Type B pancreatic cell (in vitro differentiated cells): ENCODE measurements at regions not wholly inside any gene's neighbourhood (a gene's known extent, or its start where the extent isn't known, plus 50 kb on each side); places are given as distances from the start of the nearest gene placed in this dataset.
A peak's percentile ranks its signal among the peaks of the same experiment; 100 is the strongest.

ENCODE experiments used
- DNase-seq: peaks from one replicate; pipeline ENCODE4 v3.0.0; 2021; ENCODE audit warnings: mixed read lengths; ENCODE audit not compliant: unreplicated experiment; ENCODE audit errors: extremely low spot score
- H3K27ac Mint-ChIP-seq: 2 replicates; pipeline ENCODE4 v1.8.0; 2021; ENCODE audit warnings: mild to moderate bottlenecking, mixed read lengths
- H3K27me3 Mint-ChIP-seq: 2 replicates; pipeline ENCODE4 v1.8.0; 2021; ENCODE audit warnings: mixed read lengths
- H3K36me3 Mint-ChIP-seq: 2 replicates; pipeline ENCODE4 v1.8.0; 2021; ENCODE audit warnings: mixed read lengths
- H3K4me1 Mint-ChIP-seq: one replicate; pipeline ENCODE4 v1.8.0; 2021; ENCODE audit warnings: mixed read lengths; ENCODE audit not compliant: unreplicated experiment
- H3K4me3 Mint-ChIP-seq: 2 replicates; pipeline ENCODE4 v1.8.0; 2021; ENCODE audit warnings: mild to moderate bottlenecking, mixed read lengths
- H3K9me3 Mint-ChIP-seq: 2 replicates; pipeline ENCODE4 v1.8.0; 2021; ENCODE audit warnings: mixed read lengths
- TF ChIP-seq, protein P1 (sequence below): fragments of 200-600 bp; sonication (generic); conservative IDR thresholded peaks from 2 replicates; pipeline ENCODE4 v1.5.0; 2021; ENCODE audit warnings: antibody characterized with exemption, mild to moderate bottlenecking

DNA sequence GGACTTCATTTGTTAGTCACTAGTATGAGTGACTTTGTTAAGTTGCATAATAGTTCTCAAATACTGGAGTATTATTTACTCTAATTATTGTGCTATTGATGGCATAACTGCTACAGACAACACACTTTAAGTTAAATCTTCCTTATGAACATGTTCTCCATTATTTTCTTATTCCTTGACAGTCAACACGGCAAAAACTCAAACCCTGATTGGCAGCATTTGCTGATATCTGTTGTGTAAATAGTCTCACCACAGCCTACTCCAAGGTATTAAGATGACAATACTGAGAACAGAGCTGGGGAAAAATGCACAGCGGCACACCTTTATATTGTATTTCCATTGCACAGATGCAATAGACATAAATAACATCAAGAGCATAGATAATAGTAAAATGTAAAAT, 568.0 kb upstream of the AADAT start:
- Mint-ChIP-seq H3K4me3 (no peak overlapping the region), H3K9me3 (no peaks in the 10 kb centered on the region), H3K27me3 (no peaks in the 10 kb centered on the region), H3K4me1 (no peaks in the 10 kb centered on the region), H3K36me3 (no peaks in the 10 kb centered on the region), H3K27ac (no peak overlapping the region)
- no peak for DNase-seq
- TF ChIP-seq, protein P1, sequence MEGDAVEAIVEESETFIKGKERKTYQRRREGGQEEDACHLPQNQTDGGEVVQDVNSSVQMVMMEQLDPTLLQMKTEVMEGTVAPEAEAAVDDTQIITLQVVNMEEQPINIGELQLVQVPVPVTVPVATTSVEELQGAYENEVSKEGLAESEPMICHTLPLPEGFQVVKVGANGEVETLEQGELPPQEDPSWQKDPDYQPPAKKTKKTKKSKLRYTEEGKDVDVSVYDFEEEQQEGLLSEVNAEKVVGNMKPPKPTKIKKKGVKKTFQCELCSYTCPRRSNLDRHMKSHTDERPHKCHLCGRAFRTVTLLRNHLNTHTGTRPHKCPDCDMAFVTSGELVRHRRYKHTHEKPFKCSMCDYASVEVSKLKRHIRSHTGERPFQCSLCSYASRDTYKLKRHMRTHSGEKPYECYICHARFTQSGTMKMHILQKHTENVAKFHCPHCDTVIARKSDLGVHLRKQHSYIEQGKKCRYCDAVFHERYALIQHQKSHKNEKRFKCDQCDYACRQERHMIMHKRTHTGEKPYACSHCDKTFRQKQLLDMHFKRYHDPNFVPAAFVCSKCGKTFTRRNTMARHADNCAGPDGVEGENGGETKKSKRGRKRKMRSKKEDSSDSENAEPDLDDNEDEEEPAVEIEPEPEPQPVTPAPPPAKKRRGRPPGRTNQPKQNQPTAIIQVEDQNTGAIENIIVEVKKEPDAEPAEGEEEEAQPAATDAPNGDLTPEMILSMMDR = no peak

DNA sequence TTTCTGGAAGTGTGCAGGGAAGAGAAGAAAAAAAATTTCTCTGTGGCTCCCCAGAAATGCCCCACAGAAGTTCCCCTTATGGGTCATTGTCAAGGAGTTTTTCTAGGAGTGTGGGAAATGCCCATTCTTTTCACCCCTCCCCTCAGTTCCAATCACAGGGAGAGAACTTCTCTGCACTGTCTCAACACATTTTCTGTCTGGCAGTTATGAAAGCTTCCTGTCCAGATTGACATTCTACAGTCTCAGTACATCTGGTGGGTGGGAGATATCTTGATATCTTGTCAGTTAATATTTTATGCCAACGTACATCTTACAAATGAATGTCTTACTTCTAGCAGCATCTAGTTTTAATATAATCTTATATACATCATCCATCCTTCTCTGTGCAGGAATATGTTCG, 566.8 kb upstream of the AADAT start:
- DNase-seq = no peak
- TF ChIP-seq, protein P1 = no peak
- Mint-ChIP-seq H3K4me1 (no peaks in the 10 kb centered on the region), H3K9me3 (no peaks in the 10 kb centered on the region), H3K27ac (no peak overlapping the region), H3K27me3 (no peaks in the 10 kb centered on the region), H3K36me3 (no peaks in the 10 kb centered on the region), H3K4me3 (no peak overlapping the region)

DNA sequence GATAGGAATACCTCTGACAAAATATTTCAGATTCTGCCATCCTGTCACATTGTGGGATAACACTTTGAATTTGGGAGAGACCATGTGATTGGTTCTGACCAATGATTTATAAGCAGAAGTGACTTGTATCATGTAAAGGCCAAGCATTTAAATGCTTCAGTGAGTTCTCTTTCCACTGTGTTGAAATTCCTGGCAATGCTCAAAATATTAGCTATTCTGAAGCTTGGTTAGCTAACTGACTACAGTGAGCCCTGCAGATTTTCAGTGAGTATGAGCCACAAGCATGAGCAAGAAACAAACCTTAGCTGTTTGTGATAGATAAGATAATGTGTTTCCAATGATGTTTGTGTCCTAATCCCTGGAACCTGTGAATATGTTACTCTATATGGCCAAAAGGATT, 562.8 kb upstream of the AADAT start:
- Mint-ChIP-seq H3K27ac (no peak overlapping the region), H3K9me3 (no peaks in the 10 kb centered on the region), H3K27me3 (no peaks in the 10 kb centered on the region), H3K4me3 (no peak overlapping the region), H3K36me3 (no peaks in the 10 kb centered on the region), H3K4me1 (no peaks in the 10 kb centered on the region)
- DNase-seq = no peak
- TF ChIP-seq, protein P1 = no peak

DNA sequence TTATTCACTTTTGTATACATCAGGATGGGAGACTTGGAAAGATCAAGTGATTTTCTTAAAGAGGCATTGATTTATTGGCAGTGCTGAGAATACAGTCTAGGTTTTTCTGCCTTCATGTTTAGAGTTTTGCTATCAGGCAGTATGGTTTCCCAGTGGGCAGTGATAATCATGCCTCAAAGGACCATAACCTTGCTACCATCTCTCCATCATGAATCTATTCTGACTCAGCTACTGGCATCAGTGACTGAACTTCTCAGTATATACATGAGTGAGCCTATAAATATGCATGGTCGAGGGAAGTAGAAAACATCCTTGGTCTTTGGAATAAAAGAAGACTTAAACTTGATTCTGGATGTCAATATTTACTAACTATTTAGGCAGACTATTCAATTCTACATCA, 562.0 kb upstream of the AADAT start:
- H3K27ac Mint-ChIP-seq = no peak overlapping the region
- TF ChIP-seq, protein P1 = no peak
- no peaks in the 10 kb centered on the region for H3K9me3 Mint-ChIP-seq

DNA sequence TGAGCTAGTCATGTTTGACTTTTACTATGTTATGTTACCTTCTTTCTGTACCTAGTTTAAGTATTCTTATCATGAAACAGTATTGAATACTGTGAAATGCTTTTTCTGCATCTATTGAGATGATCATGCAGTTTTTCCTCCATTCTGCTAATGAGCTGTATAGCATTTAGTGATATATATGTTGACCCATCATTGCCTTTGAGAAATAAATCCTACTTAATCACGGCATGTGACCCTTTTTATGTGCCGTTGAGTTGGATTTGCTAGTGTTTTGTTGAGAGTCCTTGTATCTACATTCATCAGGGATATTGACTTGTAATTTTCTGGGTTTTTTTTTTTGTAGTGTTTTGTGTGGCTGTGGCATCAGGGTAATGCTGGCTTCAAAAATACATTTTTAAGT, 537.7 kb upstream of the AADAT start:
- H3K27ac Mint-ChIP-seq = no peak overlapping the region
- DNase-seq = no peak
- no peaks in the 10 kb centered on the region for H3K4me1 Mint-ChIP-seq
- H3K27me3 Mint-ChIP-seq = no peaks in the 10 kb centered on the region
- no peak overlapping the region for H3K4me3 Mint-ChIP-seq
- TF ChIP-seq, protein P1 = no peak
- no peaks in the 10 kb centered on the region for H3K36me3 Mint-ChIP-seq
- no peaks in the 10 kb centered on the region for H3K9me3 Mint-ChIP-seq

More for the DNA sequence above, 562.0 kb upstream of the AADAT start:
- no peak overlapping the region for H3K4me3 Mint-ChIP-seq
- H3K4me1 Mint-ChIP-seq = no peaks in the 10 kb centered on the region
- no peaks in the 10 kb centered on the region for H3K36me3 Mint-ChIP-seq
- no peak for DNase-seq
- H3K27me3 Mint-ChIP-seq = no peaks in the 10 kb centered on the region

DNA sequence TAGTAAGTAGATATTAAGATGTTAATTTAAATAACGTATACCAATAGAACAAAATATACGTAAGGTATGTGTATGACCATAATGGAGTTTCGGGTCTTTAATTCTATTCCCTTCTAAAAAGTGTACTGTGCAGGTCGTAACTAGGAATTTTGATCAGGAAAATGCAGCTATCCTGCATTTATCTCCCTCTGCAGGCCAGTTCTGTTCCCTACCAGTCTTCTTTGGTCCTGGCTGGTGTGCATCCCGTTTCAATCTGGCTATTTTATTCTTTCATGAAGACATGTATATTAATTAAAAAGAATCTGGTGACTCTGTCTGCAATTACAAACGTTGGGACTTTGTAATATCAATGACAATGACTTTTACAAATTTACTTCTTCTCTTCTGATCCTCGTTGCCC, 534.1 kb upstream of the AADAT start:
- no peak for DNase-seq
- H3K9me3 Mint-ChIP-seq = no peaks in the 10 kb centered on the region
- no peak overlapping the region for H3K4me3 Mint-ChIP-seq
- H3K27me3 Mint-ChIP-seq = no peaks in the 10 kb centered on the region
- H3K4me1 Mint-ChIP-seq = no peaks in the 10 kb centered on the region
- TF ChIP-seq, protein P1 = peak; percentile 28
- H3K27ac Mint-ChIP-seq = no peak overlapping the region
- no peaks in the 10 kb centered on the region for H3K36me3 Mint-ChIP-seq
